SKM-1 treated with dmso at 0.1 percent for 144 hours (cell line): ENCODE measurements at regions not wholly inside any gene's neighbourhood (a gene's known extent, or its start where the extent isn't known, plus 50 kb on each side); places are given as distances from the start of the nearest gene placed in this dataset.

Source experiments
- DNase-seq: peaks from one replicate; lab custom pipeline; 2025; ENCODE audit not compliant: unreplicated experiment; lab: John Stamatoyannopoulos, UW

DNA sequence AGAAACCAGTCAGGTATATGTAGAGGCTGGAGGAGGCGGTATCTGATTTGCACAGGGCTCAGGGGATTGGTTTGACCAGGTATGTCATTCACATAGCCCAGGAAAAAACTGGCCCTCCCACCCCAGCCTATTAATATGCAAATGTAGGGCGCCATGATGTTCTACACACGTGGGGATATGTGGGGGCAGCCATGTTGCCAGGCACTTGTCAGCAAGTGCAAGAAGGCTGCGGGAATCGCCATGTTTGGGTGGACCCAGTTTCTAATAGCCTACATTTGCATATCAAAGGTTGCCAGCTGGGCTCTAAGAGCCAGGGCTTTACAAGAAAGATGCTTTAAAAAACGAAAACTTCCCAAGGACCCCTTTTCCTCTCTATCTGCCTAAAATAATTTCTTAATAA lies 335.1 kb downstream of the SMARCA1 start:
- no peak for DNase-seq

DNA sequence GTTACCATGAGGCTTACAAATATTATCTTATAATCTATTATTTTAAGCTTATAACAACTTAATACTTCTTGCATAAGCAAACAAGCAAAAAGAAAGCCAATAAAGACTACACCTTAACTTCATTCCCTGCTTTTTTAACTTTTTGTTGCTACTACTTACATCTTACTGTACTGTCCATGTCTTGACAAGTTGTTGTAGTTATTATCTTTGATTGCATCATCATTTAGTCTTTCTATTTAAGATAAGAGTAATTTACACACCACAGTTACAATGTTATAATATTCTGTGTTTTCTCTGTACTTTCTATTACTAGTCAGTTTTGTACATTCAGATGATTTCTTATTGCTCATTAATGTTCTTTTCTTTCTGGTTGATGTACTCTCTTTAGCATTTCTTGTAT lies 346.6 kb downstream of the SMARCA1 start:
- no peak for DNase-seq

DNA sequence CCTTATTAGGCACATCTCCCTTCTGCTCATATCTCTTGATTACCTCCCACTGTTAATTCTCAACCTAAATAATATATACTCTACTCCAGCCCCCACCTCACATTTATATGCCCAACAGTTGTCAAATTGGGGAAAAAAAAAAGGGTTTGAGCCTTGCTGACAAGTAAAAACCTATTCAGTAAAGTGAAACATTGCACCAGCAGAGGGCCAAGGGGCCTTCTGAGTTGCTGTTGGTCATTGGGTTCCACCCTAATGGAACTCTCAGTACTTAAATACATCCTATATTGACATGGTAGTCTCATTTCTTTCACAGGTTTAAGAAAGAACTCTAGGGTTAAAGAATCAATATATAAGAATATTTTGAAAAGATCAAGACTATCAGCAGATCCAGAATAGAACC lies 362.2 kb downstream of the SMARCA1 start:
- no peak for DNase-seq

DNA sequence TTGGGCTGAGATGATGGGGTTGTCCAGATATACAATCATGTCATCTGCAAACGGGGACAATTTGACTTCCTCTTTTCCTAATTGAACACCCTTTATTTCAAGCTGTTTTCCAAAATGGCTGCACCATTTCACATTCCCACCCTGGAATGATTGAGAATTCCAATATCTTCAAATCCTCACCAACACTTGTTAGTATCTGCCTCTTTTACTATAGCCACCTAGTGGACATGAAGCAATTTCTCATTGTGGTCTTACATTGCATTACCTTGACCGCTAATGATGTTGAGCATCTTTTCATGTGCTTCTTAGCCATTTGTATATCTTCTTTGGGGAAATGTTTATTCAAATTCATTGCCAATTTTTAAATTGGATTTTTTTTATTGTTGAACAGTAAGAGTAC lies 364.8 kb downstream of the SMARCA1 start:
- no peak for DNase-seq

DNA sequence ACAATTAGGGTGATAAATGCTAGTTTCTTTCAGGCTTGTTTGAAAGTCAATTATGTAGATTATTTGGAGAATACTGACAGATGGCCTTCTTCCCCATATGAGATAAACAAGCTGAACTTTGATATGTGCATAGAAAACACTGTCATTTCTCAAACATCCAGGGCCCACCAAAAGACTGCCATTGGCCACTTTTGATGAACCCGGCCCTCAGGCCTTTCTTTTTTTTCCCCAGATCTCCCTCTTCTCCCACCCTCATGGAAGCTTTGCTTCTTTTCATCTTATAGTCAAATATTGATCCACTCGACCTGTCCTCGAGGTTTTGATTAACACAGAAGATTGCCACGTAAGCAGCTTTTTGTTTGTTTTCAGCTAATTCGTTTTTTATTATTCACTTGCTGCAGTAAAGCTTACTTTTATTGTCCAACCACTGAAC lies 377.4 kb downstream of the SMARCA1 start:
- no peak for DNase-seq

DNA sequence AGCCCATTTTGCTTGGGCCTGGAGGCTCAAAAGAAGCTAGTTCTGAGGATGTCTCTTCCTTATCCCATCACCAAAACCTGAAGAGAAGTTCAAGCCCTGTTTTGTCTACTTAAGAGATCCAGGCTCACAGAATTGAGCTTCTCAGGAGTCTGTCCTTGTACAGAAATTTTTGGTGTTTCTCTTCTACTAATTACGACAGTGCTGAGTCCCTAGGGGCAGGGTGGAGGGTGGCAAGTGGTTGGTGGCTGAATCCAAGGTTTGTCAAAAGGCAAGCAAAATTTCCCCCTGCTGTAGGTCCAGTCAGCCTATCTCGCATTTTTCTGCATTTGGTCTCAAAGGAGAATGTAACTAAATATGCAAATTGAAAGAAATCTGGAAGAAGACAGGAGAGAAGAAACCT lies 377.9 kb downstream of the SMARCA1 start:
- no peak for DNase-seq

DNA sequence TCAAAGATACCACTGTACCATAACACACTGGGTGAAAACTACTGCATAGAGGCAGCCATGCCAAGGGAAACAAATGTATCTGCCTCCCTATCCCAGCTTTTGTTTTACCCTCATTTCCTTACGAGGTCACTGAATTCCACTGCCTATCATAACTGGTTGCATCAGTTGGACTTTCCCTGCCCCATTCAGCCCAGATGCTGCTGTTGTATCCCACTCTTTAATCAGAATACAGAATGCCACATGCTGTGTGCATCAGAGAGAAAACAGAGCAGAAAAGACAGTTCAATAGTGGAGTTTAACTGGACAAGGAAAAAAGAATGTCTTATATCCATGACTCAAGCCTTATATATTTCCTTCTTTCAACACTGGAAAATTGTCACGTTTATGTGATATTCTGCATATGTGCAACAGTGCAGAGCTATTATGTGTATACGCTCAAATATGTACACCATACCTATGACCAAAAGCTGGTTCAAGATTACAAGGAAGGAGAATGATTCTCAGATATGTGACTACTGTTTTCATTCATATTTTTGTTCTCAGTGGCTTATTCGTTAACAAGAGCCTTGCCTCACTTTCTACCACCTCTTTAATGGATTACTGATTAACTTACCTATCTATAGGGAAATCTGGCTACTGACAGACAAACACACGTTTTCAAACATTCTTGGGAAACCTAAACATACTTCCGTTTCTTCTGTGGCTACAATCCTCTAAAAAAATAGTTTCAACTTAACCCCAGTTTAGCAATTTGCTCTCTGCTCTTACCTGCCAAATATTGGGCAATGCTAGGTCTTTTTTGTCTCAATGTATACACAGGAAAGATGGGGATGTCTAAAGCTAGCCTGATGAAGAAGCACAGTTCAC lies 378.9 kb downstream of the SMARCA1 start:
- DNase-seq: no peak

DNA sequence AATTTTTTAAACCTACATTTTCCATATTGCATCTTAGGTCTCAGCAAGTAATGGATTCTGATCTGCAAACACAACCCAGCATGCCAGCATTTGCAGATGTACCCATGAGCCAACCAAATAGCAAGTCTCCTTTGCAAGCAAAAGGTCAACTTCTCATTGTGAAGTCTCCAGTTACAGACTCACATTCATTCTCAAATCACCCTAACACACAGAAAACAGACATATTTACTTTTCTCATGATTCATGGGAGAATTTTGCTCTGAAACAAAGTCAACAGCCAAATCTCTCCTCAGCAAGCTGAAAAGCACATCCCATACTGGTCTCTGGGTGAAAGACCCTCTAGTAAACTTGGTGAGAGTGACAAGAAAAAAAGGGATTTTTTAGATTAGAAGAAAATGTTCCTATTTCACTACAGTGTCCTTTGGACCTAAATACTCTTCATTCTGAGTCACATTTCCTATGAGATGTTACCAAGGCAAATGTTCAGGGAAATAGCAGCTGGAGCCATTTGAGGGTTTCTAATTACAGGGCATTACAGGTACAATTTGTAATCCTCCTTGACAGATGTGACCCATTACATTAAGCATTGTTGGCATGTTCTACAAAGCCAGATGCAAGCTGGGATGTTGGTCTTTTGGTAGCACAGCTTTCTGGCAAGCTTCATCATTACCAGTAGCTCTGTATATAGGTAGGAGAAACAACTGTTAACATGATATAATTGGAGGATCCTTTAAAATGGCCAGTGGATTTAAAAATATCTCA lies 383.3 kb downstream of the SMARCA1 start:
- DNase-seq: no peak

DNA sequence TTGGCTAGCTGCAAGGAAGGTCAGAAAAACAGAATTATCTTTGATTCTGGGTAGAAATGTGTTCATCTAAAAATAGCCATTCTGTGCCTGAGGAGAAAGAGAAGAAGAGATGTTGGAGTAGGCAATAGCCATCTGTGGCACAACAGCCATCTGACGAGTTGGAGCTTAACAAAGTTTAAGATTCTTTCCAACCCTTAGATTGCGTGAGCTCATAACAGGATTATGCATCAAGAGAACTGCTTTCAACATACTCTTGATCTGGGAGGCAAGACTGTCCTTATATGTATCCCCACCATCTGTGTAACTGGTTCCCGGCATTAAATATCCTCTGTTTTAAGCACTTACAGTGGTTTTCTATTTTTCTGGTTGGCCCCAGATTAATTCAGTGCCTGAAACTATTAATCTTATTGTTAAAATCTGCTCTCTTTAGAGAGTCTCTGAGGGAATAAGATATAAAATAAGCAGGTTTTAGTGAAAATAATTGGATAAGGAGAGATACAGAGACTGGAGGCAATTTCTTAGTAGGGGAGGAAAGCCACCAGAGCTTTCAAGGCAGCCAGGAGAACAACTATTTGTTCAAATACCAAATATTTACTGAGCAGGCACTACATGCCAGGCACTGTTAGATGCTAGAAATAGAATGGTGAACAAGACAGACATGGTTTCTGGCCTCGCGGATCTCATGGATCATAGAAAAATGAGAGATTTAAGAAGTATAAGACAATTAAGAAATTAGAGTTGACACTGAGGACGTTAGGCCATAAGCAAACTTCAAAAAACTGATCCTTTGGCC lies 398.0 kb downstream of the SMARCA1 start:
- no peak for DNase-seq

DNA sequence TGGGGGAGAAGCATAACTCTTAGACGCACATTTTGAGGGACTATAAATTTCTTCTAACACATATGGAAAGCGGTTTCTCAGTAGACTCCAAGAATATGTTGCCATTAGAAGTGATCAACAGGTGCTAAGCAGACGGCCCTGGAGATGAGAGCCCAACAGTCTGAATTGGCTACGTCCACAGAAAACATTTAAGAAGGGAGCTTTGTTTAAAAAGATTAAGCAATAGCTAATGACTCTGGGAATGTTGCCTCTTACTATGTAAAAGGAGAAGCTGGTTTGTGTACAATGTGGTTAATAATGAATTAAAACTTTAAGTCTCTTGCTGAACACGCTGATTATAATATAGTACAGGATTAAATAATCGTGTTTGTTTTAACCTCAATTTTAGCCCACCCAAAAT lies 399.5 kb downstream of the SMARCA1 start:
- DNase-seq: no peak

DNA sequence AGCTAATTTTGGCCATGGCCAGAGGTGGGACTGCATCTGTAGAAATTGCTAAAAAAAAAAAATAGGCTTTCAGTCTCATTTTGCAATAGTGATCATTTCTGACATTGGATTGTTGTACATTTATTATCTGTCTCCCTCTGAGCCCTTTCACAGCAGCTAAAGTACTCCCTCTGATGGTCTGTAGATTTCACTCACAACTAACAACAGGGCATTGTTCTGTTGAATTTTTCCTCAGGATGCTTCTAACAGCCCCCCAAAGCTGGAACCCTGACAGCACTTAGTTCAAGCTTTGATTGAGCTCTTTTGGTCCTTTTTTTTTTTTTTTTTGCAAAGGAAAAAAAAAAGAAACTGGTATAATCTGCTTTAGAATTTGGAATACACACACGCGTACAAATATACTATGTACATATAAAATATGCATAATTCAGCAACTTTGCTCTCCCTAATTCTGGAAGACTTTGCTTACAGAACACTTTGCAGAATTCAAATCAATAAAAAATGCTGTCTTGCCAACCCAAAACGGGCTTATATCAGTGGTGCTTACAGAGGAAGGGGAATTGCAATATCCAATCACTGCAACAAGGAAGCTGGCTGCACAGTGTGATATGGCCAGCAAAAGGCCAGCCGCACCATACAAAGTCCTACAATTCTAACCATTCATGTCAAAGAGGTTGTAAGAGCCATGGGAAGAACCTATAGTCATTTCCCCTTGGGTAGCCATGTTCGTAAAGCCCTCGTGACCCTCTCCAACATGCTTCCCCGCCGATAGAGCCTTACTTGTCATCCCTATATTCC lies 406.4 kb downstream of the SMARCA1 start:
- no peak for DNase-seq

DNA sequence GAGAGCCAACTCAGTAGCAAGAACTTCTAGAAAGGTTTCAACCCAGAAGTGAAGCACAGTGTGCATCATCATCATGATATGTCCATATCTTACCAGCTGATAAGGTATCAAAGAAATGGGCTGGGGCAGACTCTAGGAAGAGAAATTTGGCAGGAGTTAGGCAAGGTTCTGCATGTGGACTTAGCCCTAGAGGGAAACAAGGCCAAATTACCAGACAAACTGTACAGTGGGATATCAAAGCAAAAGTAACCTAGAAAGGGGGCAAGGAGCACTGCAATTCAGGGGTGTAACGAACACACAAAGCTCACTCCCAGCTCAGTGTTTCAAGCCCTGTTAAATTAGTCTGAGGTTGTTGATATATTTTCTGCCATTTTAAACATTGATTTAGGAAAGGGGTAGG lies 407.4 kb downstream of the SMARCA1 start:
- DNase-seq: no peak

DNA sequence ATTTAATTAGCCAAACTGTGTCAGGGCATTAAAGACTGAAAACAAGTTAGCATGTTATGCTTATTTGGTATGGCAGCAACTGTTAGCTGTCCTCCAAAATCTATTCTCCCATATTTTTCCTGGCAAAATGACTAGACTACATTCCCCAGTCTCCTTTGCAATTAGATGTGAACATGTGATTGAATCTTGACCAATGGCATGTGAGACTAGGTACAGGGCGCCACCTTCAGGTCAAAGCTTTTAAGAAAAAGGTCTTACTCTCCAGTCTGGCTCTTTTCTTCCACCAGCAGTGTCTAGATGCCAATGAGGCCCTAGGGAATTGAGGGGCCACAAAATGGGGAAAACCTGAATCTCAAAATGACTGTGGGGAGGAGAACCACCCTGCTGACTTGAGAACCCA lies 408.2 kb downstream of the SMARCA1 start:
- DNase-seq: no peak

DNA sequence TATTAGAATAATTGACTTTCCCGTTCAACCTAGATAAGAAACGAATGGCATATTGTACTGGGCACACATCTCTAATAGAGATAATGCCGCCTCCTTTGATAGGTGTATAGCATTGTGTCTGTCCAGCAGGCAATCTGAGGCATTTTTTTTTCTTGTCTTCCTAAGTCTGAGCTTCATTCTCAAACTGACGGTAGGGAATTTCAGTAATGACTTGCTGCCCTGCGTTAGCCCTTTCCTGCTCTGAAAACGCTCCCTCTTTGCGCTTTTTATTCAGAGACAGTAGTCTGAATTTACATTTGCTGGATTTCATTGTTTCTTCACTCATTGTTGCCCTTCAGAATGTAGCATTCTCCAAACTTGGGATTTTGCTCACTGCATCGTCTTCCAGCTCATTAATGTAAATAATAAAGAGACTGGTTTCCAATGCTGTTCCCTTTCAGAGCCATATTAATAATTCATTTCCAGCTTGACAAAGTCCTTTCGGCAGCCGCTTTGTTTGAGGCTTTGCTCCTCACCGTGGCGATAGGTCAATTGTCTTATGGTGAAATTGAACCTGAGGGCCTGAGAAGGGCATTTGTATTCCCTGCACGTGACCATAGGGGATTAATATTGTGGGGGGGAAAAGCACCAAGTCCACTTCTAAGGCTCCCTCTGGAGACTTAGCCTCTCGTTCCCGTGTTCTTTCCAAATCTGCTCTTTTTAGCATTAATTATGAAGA lies 412.1 kb downstream of the SMARCA1 start:
- no peak for DNase-seq

DNA sequence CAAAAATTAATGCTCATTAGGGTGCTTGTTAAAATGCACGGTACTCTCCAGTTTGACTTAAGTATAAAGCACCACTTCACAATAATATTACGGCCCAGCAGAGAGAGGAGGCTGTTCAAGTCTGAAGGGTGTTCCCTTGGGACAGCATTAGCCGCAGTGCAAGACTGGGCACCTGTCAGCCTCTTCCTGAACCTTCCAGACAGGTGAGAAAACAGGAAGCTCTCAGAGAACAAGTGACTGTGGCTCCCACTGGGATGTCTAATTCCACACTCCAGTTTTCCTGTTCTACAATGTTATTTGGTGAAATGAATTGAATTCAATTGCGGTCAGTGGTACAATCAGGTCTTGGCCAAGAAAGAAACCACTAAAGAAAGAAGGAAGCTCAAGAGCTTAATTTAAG lies 414.4 kb downstream of the SMARCA1 start:
- no peak for DNase-seq

DNA sequence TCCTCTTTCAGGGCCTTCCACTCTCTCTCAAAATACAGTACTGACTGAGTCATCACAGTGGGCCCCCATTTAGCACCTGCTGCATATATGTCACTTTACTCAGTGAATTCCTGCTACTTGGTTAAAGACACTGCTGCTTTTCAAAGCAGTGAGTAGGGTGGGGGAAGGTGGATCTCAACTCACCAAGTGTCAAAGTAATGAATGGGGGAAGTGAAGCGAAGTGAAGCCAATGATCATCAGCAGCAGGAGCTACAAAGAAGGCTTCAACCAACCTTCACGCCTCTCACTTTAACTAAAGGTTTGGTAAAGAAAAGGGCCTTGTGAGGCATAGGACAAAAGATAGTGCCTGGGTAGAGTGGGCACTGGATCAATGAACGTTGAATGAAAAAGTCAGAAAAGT lies 424.1 kb downstream of the SMARCA1 start:
- no peak for DNase-seq

DNA sequence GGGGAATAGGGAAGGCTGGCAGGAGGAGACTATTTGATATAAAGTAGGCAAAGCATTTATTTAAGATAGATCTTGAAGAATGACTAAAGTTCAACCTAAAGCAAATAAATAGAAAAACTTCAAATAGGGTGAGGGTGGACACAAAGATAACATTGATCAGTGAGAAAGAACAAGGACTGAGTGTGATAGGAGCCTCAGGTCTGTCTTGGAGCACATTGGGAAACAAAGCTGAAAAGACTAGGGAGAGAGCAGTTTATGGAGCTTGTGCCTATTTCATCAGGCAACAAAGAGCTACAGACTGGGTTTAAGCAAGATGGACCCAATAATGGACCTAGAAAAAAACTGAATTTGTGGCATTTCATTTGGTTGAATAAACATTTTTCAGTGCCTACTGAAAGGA lies 425.6 kb downstream of the SMARCA1 start:
- DNase-seq: no peak

DNA sequence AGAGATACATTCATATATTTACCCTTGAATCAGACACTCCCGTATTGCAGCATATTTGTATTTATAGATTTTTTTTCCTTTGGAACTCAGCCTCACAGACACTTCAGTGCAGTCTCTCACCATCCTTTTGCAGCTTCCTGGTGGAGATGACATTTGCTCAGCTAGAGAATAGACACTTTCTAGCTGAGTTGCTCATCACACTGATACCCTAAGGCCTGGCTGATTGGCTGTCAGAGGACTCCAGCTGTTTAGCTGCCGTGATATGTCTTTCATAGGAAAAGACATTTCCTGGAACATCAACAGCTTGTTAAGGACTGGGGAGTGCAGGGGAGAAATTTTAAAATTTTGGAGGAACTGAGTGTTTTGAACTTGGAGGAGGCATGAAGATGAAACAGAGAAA lies 429.6 kb downstream of the SMARCA1 start:
- no peak for DNase-seq

DNA sequence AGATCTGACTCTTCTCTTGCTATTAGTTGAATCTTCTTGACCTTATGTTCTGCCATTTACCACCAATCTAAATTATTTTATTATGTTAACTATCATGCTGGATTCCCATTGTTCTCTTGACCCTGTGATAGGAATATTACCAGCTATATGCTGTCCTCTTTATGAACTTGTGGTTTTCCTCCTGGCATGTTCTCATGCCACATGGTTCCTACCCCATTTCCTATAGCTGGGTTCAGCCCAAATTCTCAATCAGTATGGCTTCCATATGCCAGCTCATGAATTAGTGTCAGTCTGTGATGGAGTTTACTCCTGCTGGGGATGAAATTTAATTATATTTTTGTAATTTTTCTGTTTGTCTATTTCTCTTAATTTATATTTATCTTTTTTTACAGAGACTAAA lies 430.5 kb downstream of the SMARCA1 start:
- no peak for DNase-seq

DNA sequence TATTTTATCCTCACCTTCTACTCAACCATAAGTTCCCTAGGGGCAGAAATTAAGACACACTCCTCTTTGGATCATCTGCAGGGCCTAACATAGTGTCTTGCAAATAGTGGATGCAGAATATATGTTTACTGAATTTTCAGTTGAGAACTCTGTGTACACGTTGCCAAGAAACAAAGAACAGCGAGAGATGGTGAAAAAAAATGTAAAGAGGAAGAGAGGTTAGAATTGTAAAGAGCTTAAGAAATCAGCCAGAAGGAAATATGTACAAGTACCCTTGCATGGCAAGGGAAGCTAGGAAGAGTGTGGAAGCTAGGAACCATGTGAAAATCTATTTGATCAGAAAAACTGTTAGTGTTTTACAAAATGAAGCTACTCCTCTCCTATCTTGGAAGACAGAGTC lies 431.0 kb downstream of the SMARCA1 start:
- no peak for DNase-seq
